ENCODE measurements at regions not wholly inside any gene's neighbourhood (a gene's known extent, or its start where the extent isn't known, plus 50 kb on each side); places are given as distances from the start of the nearest gene placed in this dataset.

GRCh38 chrX:73267206-73267605 lies 52.6 kb upstream of the NAP1L2 start:
- Mint-ChIP-seq H3K9me3 (peaks cover 38% of the 10 kb centered on the region), H3K4me3 (no peak overlapping the region), H3K27ac (no peak overlapping the region), H3K27me3 (ENCODE audit: insufficient read depth) (no peaks in the 10 kb centered on the region), H3K4me1 (no peaks in the 10 kb centered on the region), H3K36me3 (ENCODE audit: low read depth) (no peaks in the 10 kb centered on the region)
- Histone ChIP-seq H3K9ac (ENCODE audit: extremely low read depth, low read length, poor library complexity, severe bottlenecking) (no peak overlapping the region), H3K9me3 (ENCODE audit: control insufficient read depth, low read length) (no peaks in the 10 kb centered on the region), H3K27ac (ENCODE audit: low read depth, low read length) (no peak overlapping the region), H3K36me3 (ENCODE audit: control insufficient read depth, insufficient read depth, low read length) (no peaks in the 10 kb centered on the region), H3K4me3 (ENCODE audit: low read length) (no peak overlapping the region), H3K27me3 (ENCODE audit: control insufficient read depth, insufficient read depth, low read length, poor library complexity, severe bottlenecking) (no peaks in the 10 kb centered on the region), H3K4me1 (ENCODE audit: control insufficient read depth, insufficient read depth, low read length) (no peaks in the 10 kb centered on the region)
- no peak for DNase-seq
- TF ChIP-seq CTCF (conservative IDR thresholded peaks at IDR 0.05), result no peak

- no peak overlapping the region for H3K4me3 Mint-ChIP-seq
- peaks cover 41% of the 10 kb centered on the region for H3K9me3 Mint-ChIP-seq
- no peaks in the 10 kb centered on the region for H3K4me1 Mint-ChIP-seq
- DNase-seq, result no peak
- no peak overlapping the region for H3K27ac Mint-ChIP-seq
- Histone ChIP-seq H3K27me3 (ENCODE audit: control insufficient read depth, insufficient read depth, low read length, poor library complexity, severe bottlenecking) (no peaks in the 10 kb centered on the region), H3K4me1 (ENCODE audit: control insufficient read depth, insufficient read depth, low read length) (no peaks in the 10 kb centered on the region), H3K9me3 (ENCODE audit: control insufficient read depth, low read length) (no peaks in the 10 kb centered on the region), H3K36me3 (ENCODE audit: control insufficient read depth, insufficient read depth, low read length) (no peaks in the 10 kb centered on the region), H3K4me3 (ENCODE audit: low read length) (no peak overlapping the region), H3K9ac (ENCODE audit: extremely low read depth, low read length, poor library complexity, severe bottlenecking) (no peak overlapping the region), H3K27ac (ENCODE audit: low read depth, low read length) (no peak overlapping the region)
- no peaks in the 10 kb centered on the region for H3K36me3 Mint-ChIP-seq (ENCODE audit: low read depth)
- TF ChIP-seq CTCF (conservative IDR thresholded peaks at IDR 0.05), result no peak
- no peaks in the 10 kb centered on the region for H3K27me3 Mint-ChIP-seq (ENCODE audit: insufficient read depth)
- WGBS, 2 experiments (ENCODE audit: insufficient coverage in 1 of 2, insufficient read length in 1 of 2), result 85% methylated on average over 2 of the region's 2 CpGs; no CpG with 5 or more reads in 1 of the 2 experiments
These were observed 52.1 kb upstream of the NAP1L2 start for GRCh38 chrX:73266766-73267165.

All from endodermal cell (in vitro differentiated cells).